GM10248 (cell line): ENCODE measurements at regions not wholly inside any gene's neighbourhood (a gene's known extent, or its start where the extent isn't known, plus 50 kb on each side); places are given as distances from the start of the nearest gene placed in this dataset.
A peak's percentile ranks its signal among the peaks of the same experiment; 100 is the strongest.

Experiments used
- CTCF ChIA-PET: fragments of 300-600 bp; sonication (Branson Sonifier 250); formaldehyde crosslinking; extraction: SDS; loops from one replicate; lab custom pipeline; 2021; ENCODE audit warnings: antibody characterized with exemption; lab: Yijun Ruan, JAX
- POLR2A ChIA-PET: fragments of 350-650 bp; sonication (Branson Sonifier 250); formaldehyde crosslinking; extraction: SDS; loops from one replicate; lab custom pipeline; 2020; ENCODE audit warnings: antibody characterized with exemption; lab: Yijun Ruan, JAX
- DNase-seq: peaks from one replicate; pipeline ENCODE4 v3.0.0; 2012; ENCODE audit errors: extremely low spot score
- CTCF ChIP-seq: IDR thresholded peaks from 2 replicates; pipeline ENCODE4 v1.5.1; 2012; ENCODE audit warnings: mild to moderate bottlenecking, low read depth; ENCODE audit errors: extremely low read depth, missing control alignments, control extremely low read depth

GRCh38 chr5:100479079-100479688 is 56.0 kb upstream of the FAM174A start:
- peak; percentile 26 for DNase-seq
- CTCF ChIA-PET: interaction anchor here (1.6 kb wide), 1 partner anchor 13 kb away, joined by 3 read pairs; no protein-coding TSS in a partner anchor
- POLR2A ChIA-PET: no interaction called here
- TF ChIP-seq CTCF: peak; percentile 48

- no peak for TF ChIP-seq CTCF
- POLR2A ChIA-PET: no interaction called here
- DNase-seq: no peak
- CTCF ChIA-PET: no interaction called here
Measured at GRCh38 chr5:100472091-100472490, 63.1 kb upstream of the FAM174A start.

- TF ChIP-seq CTCF: no peak
- POLR2A ChIA-PET: no interaction called here
- DNase-seq: no peak
- CTCF ChIA-PET: no interaction called here
Measured at GRCh38 chr5:100469767-100470166, 65.4 kb upstream of the FAM174A start.

- no peak for TF ChIP-seq CTCF
- POLR2A ChIA-PET: no interaction called here
- CTCF ChIA-PET: interaction anchor here (0.7 to 1.6 kb wide), 3 partner anchors 9 to 33 kb away, joined by 3 to 4 read pairs (median 4); no protein-coding TSS in a partner anchor
- DNase-seq: no peak
Measured at GRCh38 chr5:100464418-100464817, 70.8 kb upstream of the FAM174A start.

GRCh38 chr5:100456615-100457014 is 78.6 kb upstream of the FAM174A start:
- DNase-seq: no peak
- TF ChIP-seq CTCF: no peak
- ChIA-PET POLR2A (no interaction called here), CTCF (interaction anchor here (1.1 to 1.5 kb wide), 2 partner anchors 20 to 26 kb away, joined by 3 read pairs; no protein-coding TSS in a partner anchor)

- no peak for DNase-seq
- ChIA-PET CTCF (interaction anchor here (1.4 kb wide), 1 partner anchor 22 kb away, joined by 3 read pairs; no protein-coding TSS in a partner anchor), POLR2A (no interaction called here)
- TF ChIP-seq CTCF: no peak
Measured at GRCh38 chr5:100452126-100452525, 83.0 kb upstream of the FAM174A start.

GRCh38 chr5:100448111-100448528 is 87.1 kb upstream of the FAM174A start:
- no peak for TF ChIP-seq CTCF
- DNase-seq: no peak
- CTCF ChIA-PET: no interaction called here
- POLR2A ChIA-PET: no interaction called here
